GM18519 (cell line): ENCODE measurements at regions not wholly inside any gene's neighbourhood (a gene's known extent, or its start where the extent isn't known, plus 50 kb on each side); places are given as distances from the start of the nearest gene placed in this dataset.
A peak's percentile ranks its signal among the peaks of the same experiment; 100 is the strongest.

Experiments used
- ATAC-seq: cut with Tn5 transposase; IDR thresholded peaks from one replicate; pipeline ENCODE4 v1.9.1; 2021; ENCODE audit warnings: mild to moderate bottlenecking, moderate library complexity; ENCODE audit not compliant: unreplicated experiment, low FRiP score

GRCh38 chr4:43242606-43243005, 350.1 kb downstream of the GRXCR1 start:
- no peak for ATAC-seq

- ATAC-seq, result peak; percentile 23
Measured at GRCh38 chr4:43243433-43244116, 351.1 kb downstream of the GRXCR1 start.

- peak; percentile 99 for ATAC-seq
Measured at GRCh38 chr4:43244688-43245382, 352.3 kb downstream of the GRXCR1 start.

DNA sequence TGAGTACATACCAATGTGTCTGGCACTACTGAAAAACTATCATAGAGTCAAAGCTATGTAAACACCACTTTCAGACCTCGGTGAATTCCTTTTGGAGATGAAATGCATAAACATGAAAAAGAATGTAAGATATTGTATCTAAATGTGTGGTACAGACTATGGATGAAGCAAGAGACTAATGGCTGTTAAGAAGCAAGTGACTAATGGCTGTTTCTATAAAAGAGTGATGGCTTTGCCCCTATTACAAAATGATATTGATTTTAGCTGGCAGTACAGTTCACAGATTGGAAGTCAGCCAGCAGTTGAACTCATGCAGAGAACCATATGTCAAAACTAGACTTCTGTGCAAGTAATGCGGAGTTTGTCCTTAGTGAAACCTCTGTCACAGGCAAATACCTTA, 359.3 kb downstream of the GRXCR1 start:
- no peak for ATAC-seq

DNA sequence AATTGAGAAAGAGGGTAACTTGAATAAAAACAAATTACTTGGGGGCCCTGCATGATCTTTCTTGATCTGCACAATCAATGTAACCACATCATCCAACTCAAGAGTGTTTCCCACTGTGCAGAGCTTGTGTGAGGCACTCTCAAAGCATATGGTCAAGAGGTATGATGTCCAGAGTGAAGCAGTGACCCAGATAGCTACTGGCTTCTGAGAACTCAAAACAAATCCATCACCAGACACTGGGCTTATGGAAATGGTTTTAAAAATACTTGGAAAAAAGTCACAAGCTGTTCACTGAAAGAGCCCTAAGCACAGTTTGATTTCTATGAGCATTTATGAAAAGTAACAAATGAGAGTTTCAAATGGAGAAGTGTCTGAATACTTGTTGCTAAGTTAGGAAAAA, 361.0 kb downstream of the GRXCR1 start:
- ATAC-seq, result no peak

- ATAC-seq, result no peak
Measured at GRCh38 chr4:43264730-43265129, 372.2 kb downstream of the GRXCR1 start.

GRCh38 chr4:43271946-43272345, 379.4 kb downstream of the GRXCR1 start:
- no peak for ATAC-seq

GRCh38 chr4:43274376-43274775, 381.9 kb downstream of the GRXCR1 start:
- no peak for ATAC-seq

- ATAC-seq, result peak; percentile 59
Measured at GRCh38 chr4:43275779-43276178, 383.3 kb downstream of the GRXCR1 start.

GRCh38 chr4:43276321-43276720, 383.8 kb downstream of the GRXCR1 start:
- no peak for ATAC-seq

DNA sequence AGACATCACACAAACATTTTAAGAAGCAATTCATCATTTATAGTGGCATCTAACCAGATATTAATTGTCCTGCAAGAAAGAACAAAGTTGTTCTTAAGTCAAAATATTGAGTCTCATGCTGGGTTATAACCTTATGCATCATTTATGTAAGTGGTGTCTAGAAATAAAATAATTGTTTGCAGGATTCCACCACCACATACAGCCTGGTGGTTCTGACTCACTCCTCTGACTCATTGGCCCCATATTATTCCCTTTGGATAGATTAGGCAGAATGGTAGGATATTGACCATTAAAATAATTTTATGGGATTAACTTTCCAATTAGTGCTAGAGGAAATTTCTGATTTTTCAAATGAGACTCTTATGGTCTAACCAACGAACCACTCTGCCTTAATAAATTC, 384.5 kb downstream of the GRXCR1 start:
- no peak for ATAC-seq

DNA sequence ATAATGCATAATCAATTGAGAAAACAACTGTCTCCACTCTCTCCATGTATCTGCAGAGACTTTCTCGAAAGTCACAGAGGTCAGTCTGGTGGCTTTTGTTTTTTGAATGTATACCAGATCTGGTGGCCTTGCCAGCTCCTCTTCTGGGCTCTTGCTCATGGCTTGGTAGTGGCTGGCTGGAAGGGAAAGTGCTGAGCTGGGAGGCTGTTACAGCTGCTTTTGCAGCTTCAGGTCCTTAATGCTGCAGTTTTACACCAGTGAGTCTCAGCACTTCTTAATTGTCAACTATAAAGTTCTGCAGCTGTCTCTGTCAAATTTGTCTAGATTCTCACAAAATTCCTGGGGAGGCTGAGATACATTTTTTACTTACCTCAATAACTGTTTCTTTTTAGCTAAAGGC, 390.0 kb downstream of the GRXCR1 start:
- no peak for ATAC-seq

DNA sequence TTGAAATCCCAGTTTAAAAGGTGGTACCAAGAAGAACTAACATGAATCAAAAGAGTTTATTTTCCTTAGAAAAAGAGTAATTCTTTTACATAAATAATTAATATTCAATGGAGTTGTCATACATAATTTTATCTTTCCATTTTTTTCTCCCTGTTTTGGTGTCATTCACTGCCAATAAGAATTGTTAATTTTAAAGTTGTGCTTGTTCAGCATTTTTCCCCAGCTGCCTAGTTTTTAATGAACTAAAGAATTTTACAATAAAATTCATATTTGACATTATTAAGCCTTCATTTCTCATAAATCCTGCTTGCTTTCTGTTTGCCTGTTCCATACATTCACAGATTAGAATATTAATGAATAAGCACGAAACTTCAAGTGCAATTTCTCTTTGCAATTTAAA, 393.6 kb downstream of the GRXCR1 start:
- ATAC-seq, result no peak

GRCh38 chr4:43296946-43297528, 404.5 kb downstream of the GRXCR1 start:
- ATAC-seq, result no peak

DNA sequence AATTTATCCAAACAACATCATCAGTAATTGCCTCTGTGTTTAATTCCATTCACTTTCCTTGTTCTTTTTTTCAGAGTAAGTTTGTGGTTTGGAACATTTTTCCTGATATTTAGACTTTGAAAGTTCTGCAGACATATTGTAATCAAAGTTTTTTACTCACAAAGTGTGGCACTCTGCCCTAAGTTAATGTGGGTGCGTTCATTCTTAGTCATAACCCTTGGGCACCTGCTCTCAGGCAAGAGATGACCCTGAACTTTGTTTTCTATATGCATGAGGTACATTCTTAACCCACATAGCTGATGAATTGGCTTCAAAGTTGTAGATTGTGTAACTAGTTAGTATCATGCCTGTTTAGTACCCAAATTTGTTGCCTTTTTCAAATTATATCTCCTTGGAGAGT, 424.3 kb downstream of the GRXCR1 start:
- no peak for ATAC-seq

DNA sequence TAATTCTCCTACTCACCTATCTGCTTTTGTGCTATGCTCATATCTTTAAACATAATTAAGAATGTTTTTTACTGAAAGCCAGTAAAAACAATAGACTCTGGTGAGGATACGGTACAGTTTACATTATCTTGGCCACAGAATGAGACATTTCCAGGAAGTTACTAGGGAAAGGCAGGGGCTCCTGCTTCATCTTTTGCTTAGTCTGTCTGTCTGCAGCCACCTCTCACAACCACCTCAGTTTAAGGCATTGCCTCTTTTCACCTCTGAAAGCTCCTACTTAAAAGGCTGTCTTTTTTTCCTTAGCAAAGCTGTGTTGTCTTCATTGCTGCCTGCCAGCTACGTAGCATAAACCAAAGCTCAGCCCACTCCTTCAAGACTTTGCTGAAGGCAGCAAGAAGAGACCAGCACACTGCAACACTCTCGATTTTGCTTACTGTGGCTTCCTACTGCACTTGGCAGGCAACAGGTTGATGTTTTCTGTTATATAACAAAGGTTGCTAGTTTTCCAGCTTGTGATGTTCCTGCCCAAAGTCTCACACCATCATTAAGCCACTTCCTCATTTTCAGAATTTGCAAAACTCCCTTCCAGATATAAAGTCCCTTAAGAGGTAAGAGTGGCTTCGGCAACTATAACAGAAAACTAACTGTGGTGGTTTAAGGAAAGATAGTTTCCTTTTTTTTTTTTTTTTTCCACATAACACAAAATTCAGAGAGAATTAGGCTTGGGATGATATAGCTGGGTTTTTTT, 432.9 kb downstream of the GRXCR1 start:
- ATAC-seq, result no peak

DNA sequence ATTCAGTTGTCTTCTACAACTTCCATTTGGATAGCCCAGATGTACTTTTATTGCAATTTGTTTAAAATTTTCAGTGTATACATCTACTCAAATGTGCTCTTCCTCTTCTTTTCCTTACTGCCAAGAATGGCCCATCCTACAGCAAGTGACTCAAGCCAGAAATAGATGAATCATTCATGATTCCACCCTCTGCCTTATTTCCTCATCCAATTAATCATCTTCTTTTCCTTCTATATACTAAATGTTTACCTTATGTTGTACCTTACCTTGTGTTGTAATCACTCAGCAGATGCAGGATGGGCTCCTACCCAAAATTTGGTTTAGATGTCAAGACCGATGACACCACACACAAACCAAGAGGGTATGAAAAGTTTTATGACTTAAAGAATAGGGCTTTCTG, 437.8 kb downstream of the GRXCR1 start:
- ATAC-seq, result no peak

DNA sequence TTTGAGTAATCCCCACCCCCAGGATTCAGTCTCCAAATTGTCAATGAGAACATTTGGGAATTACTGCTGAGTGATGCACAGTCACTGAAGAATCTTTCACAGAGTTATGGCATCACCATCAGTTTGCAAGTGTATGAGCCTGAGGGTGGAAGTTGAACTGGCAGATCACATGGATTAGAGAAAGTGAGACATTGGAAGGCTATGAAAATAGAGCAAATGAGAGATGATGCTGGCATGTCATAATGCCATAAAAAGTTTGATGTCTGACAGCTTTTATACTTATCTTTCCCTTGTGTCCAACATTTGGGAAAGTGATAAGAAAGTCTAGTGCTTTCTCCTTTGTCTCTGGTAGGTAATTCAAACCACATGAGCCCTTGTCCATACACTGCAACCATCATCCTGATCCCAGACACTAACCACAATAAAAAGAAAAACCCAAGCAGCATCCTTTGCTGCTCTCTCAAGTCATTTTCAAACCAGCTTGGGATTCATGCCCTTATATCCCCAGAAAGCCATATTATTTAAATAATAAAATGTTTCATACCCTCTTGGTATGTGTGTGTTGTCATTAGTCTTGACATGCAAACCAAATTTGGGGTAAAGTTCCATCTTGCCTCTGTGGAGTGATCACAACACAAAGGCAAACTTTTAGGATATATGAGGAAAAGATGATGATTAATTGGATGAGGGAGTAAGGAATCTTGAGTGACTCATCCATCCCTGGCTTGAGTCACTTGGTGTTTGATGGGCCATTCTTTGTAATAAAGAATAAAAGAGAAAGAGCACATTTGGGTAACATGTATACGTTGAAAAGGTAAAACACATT, 438.9 kb downstream of the GRXCR1 start:
- no peak for ATAC-seq

- no peak for ATAC-seq
Measured at GRCh38 chr4:43332052-43332425, 439.5 kb downstream of the GRXCR1 start.

GRCh38 chr4:43337707-43338106, 445.2 kb downstream of the GRXCR1 start:
- no peak for ATAC-seq
